ENCODE measurements at regions not wholly inside any gene's neighbourhood (a gene's known extent, or its start where the extent isn't known, plus 50 kb on each side); places are given as distances from the start of the nearest gene placed in this dataset.

DNA sequence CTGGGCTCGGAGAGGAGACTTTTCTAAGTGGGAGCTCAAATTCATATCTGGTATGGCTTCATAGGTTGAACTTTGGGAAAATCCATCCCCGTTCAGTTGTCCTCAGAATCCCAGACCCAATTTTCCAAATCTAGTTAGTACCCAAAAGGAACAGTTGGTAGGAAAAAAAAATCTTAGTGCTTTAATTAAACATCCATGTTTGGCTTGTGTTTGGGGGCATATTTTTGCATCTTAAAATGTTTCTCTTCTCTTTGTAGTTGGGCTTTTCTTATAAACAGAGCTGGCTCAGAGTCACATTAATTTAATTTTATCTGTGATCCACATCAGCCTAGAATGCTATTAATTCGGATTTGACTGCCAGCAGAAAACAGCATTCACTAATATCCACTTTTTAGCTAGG, 165.9 kb downstream of the BUB3 start (continued):
- TF ChIP-seq, protein P1, sequence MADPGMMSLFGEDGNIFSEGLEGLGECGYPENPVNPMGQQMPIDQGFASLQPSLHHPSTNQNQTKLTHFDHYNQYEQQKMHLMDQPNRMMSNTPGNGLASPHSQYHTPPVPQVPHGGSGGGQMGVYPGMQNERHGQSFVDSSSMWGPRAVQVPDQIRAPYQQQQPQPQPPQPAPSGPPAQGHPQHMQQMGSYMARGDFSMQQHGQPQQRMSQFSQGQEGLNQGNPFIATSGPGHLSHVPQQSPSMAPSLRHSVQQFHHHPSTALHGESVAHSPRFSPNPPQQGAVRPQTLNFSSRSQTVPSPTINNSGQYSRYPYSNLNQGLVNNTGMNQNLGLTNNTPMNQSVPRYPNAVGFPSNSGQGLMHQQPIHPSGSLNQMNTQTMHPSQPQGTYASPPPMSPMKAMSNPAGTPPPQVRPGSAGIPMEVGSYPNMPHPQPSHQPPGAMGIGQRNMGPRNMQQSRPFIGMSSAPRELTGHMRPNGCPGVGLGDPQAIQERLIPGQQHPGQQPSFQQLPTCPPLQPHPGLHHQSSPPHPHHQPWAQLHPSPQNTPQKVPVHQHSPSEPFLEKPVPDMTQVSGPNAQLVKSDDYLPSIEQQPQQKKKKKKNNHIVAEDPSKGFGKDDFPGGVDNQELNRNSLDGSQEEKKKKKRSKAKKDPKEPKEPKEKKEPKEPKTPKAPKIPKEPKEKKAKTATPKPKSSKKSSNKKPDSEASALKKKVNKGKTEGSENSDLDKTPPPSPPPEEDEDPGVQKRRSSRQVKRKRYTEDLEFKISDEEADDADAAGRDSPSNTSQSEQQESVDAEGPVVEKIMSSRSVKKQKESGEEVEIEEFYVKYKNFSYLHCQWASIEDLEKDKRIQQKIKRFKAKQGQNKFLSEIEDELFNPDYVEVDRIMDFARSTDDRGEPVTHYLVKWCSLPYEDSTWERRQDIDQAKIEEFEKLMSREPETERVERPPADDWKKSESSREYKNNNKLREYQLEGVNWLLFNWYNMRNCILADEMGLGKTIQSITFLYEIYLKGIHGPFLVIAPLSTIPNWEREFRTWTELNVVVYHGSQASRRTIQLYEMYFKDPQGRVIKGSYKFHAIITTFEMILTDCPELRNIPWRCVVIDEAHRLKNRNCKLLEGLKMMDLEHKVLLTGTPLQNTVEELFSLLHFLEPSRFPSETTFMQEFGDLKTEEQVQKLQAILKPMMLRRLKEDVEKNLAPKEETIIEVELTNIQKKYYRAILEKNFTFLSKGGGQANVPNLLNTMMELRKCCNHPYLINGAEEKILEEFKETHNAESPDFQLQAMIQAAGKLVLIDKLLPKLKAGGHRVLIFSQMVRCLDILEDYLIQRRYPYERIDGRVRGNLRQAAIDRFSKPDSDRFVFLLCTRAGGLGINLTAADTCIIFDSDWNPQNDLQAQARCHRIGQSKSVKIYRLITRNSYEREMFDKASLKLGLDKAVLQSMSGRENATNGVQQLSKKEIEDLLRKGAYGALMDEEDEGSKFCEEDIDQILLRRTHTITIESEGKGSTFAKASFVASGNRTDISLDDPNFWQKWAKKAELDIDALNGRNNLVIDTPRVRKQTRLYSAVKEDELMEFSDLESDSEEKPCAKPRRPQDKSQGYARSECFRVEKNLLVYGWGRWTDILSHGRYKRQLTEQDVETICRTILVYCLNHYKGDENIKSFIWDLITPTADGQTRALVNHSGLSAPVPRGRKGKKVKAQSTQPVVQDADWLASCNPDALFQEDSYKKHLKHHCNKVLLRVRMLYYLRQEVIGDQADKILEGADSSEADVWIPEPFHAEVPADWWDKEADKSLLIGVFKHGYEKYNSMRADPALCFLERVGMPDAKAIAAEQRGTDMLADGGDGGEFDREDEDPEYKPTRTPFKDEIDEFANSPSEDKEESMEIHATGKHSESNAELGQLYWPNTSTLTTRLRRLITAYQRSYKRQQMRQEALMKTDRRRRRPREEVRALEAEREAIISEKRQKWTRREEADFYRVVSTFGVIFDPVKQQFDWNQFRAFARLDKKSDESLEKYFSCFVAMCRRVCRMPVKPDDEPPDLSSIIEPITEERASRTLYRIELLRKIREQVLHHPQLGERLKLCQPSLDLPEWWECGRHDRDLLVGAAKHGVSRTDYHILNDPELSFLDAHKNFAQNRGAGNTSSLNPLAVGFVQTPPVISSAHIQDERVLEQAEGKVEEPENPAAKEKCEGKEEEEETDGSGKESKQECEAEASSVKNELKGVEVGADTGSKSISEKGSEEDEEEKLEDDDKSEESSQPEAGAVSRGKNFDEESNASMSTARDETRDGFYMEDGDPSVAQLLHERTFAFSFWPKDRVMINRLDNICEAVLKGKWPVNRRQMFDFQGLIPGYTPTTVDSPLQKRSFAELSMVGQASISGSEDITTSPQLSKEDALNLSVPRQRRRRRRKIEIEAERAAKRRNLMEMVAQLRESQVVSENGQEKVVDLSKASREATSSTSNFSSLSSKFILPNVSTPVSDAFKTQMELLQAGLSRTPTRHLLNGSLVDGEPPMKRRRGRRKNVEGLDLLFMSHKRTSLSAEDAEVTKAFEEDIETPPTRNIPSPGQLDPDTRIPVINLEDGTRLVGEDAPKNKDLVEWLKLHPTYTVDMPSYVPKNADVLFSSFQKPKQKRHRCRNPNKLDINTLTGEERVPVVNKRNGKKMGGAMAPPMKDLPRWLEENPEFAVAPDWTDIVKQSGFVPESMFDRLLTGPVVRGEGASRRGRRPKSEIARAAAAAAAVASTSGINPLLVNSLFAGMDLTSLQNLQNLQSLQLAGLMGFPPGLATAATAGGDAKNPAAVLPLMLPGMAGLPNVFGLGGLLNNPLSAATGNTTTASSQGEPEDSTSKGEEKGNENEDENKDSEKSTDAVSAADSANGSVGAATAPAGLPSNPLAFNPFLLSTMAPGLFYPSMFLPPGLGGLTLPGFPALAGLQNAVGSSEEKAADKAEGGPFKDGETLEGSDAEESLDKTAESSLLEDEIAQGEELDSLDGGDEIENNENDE (IDR thresholded peaks at IDR 0.05; ENCODE audit: insufficient replicate concordance, low read length), result no peak
- TF ChIP-seq CREB1 (IDR thresholded peaks at IDR 0.05), result no peak

Data from H1 (cell line).